C4-2B (cell line): ENCODE measurements at regions not wholly inside any gene's neighbourhood (a gene's known extent, or its start where the extent isn't known, plus 50 kb on each side); places are given as distances from the start of the nearest gene placed in this dataset.

ENCODE experiments used
- CTCF ChIP-seq: fragments of 450-650 bp; conservative IDR thresholded peaks from 2 replicates; pipeline ENCODE4 v1.5.1; 2017; ENCODE audit warnings: mild to moderate bottlenecking
- ZFX ChIP-seq: fragments of 450-650 bp; IDR thresholded peaks from 2 replicates; pipeline ENCODE4 v1.6.1; 2017

GRCh38 chr5:112070022-112070421 is 313.0 kb upstream of the NREP start:
- TF ChIP-seq CTCF (no peak), ZFX (no peak)
